Glutamatergic neuron (in vitro differentiated cells): ENCODE measurements at regions not wholly inside any gene's neighbourhood (a gene's known extent, or its start where the extent isn't known, plus 50 kb on each side); places are given as distances from the start of the nearest gene placed in this dataset.

ENCODE experiments used
- DNase-seq: peaks from one replicate; pipeline ENCODE4 v3.0.0; 2022
- H3K27ac Mint-ChIP-seq: one replicate; pipeline ENCODE4 v1.8.0; 2020; ENCODE audit warnings: mild to moderate bottlenecking, mixed read lengths, inconsistent platforms; ENCODE audit not compliant: unreplicated experiment
- H3K27me3 Mint-ChIP-seq: one replicate; pipeline ENCODE4 v1.8.0; 2020; ENCODE audit warnings: mild to moderate bottlenecking, moderate library complexity, mixed read lengths, inconsistent platforms; ENCODE audit not compliant: unreplicated experiment
- H3K36me3 Mint-ChIP-seq: one replicate; pipeline ENCODE4 v1.8.0; 2020; ENCODE audit warnings: mild to moderate bottlenecking, mixed read lengths, inconsistent platforms; ENCODE audit not compliant: unreplicated experiment
- H3K4me1 Mint-ChIP-seq: one replicate; pipeline ENCODE4 v1.8.0; 2020; ENCODE audit warnings: mild to moderate bottlenecking, low read depth, mixed read lengths, inconsistent platforms; ENCODE audit not compliant: unreplicated experiment
- H3K4me3 Mint-ChIP-seq: one replicate; pipeline ENCODE4 v1.8.0; 2020; ENCODE audit warnings: mild to moderate bottlenecking, mixed read lengths, inconsistent platforms; ENCODE audit not compliant: unreplicated experiment
- H3K9me3 Mint-ChIP-seq: one replicate; pipeline ENCODE4 v1.8.0; 2020; ENCODE audit warnings: mild to moderate bottlenecking, moderate library complexity, mixed read lengths, inconsistent platforms; ENCODE audit not compliant: unreplicated experiment
- TF ChIP-seq, protein P1 (sequence below): fragments of 200-600 bp; sonication (generic); IDR thresholded peaks from one replicate; pipeline ENCODE4 v1.5.0; 2021; ENCODE audit not compliant: partially characterized antibody, unreplicated experiment

GRCh38 chr16:86824751-86825296 lies 246.5 kb downstream of the FOXL1 start:
- TF ChIP-seq, protein P1, sequence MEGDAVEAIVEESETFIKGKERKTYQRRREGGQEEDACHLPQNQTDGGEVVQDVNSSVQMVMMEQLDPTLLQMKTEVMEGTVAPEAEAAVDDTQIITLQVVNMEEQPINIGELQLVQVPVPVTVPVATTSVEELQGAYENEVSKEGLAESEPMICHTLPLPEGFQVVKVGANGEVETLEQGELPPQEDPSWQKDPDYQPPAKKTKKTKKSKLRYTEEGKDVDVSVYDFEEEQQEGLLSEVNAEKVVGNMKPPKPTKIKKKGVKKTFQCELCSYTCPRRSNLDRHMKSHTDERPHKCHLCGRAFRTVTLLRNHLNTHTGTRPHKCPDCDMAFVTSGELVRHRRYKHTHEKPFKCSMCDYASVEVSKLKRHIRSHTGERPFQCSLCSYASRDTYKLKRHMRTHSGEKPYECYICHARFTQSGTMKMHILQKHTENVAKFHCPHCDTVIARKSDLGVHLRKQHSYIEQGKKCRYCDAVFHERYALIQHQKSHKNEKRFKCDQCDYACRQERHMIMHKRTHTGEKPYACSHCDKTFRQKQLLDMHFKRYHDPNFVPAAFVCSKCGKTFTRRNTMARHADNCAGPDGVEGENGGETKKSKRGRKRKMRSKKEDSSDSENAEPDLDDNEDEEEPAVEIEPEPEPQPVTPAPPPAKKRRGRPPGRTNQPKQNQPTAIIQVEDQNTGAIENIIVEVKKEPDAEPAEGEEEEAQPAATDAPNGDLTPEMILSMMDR, result no peak
- peaks cover 3% of the 10 kb centered on the region for H3K27me3 Mint-ChIP-seq
- H3K27ac Mint-ChIP-seq, result no peak overlapping the region
- peaks cover 3% of the 10 kb centered on the region for H3K36me3 Mint-ChIP-seq
- H3K4me1 Mint-ChIP-seq, result no peaks in the 10 kb centered on the region
- peaks cover 3% of the 10 kb centered on the region for H3K9me3 Mint-ChIP-seq
- H3K4me3 Mint-ChIP-seq, result no peak overlapping the region
- no peak for DNase-seq

GRCh38 chr16:86825631-86826030 lies 247.3 kb downstream of the FOXL1 start:
- Mint-ChIP-seq H3K9me3 (peaks cover 3% of the 10 kb centered on the region), H3K27me3 (peaks cover 2% of the 10 kb centered on the region), H3K4me3 (no peak overlapping the region), H3K27ac (no peak overlapping the region), H3K36me3 (peaks cover 6% of the 10 kb centered on the region), H3K4me1 (no peaks in the 10 kb centered on the region)
- DNase-seq, result no peak
- TF ChIP-seq, protein P1, result no peak

DNA sequence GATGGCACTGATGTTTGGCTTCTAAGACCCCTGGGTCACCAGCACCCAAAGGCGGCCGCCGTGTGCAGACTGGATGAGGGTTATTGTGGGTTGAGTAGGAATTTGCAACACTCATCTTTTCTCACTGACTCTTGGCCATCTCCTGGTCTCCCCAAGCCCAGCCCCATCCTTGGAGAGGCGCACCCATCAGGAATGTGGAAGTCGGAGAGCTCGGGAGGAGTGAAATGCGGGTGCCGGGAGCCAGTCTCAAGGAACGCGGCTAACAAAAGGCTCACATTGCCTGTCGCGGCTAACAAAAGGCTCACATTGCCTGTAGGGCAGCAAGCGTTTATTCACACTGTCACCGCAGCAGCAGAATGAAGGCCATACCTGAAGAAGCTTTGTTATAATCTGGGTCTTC lies 248.6 kb downstream of the FOXL1 start:
- DNase-seq, result no peak
- Mint-ChIP-seq H3K9me3 (peaks cover 3% of the 10 kb centered on the region), H3K27ac (no peak overlapping the region)

DNA sequence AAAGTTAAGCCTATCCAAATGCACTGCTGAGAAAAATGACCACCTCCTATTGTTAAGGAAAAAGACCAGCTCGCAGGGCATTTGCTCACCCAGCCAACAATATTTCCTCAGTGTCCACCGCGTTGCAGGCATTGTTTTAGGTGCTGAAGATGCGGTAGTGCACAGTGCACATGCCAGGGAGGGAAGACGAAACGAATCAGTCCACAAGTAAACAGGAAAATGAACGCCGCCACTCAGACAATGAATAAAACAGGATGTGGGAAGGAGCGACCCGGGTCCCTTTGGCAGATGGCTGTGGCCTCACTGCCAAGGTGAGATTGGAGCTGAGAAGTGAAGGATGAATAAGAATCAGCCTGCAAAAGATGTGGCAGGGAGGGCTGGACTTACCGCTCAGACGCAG lies 249.2 kb downstream of the FOXL1 start:
- Mint-ChIP-seq H3K4me1 (no peaks in the 10 kb centered on the region), H3K4me3 (no peak overlapping the region), H3K27ac (no peak overlapping the region), H3K9me3 (peaks cover 3% of the 10 kb centered on the region), H3K27me3 (peaks cover 2% of the 10 kb centered on the region), H3K36me3 (peaks cover 5% of the 10 kb centered on the region)
- TF ChIP-seq, protein P1, result no peak
- DNase-seq, result no peak

More for the DNA sequence above, 248.6 kb downstream of the FOXL1 start:
- Mint-ChIP-seq H3K27me3 (peaks cover 2% of the 10 kb centered on the region), H3K4me1 (no peaks in the 10 kb centered on the region), H3K36me3 (peaks cover 5% of the 10 kb centered on the region), H3K4me3 (no peak overlapping the region)
- TF ChIP-seq, protein P1, result no peak

- Mint-ChIP-seq H3K27ac (no peak overlapping the region), H3K9me3 (peaks cover 3% of the 10 kb centered on the region), H3K4me3 (no peak overlapping the region), H3K36me3 (peaks cover 5% of the 10 kb centered on the region), H3K27me3 (peaks cover 2% of the 10 kb centered on the region), H3K4me1 (no peaks in the 10 kb centered on the region)
- no peak for DNase-seq
- TF ChIP-seq, protein P1, result no peak
These were observed 249.9 kb downstream of the FOXL1 start for GRCh38 chr16:86828202-86828601.
